ENCODE measurements at regions not wholly inside any gene's neighbourhood (a gene's known extent, or its start where the extent isn't known, plus 50 kb on each side); places are given as distances from the start of the nearest gene placed in this dataset.
"Not testable (repeated sequence)": the region's sequence is repeated elsewhere in the genome, so short reads cannot be mapped to it uniquely, and the experiment has no call there.

GRCh38 chr12:115866909-115867525 is 410.5 kb downstream of the MED13L start:
- H3K4me3 ChIP-seq (ENCODE audit: low read depth, poor library complexity, severe bottlenecking), result no peak overlapping the region
- intact Hi-C loops (cut with DNase I; ENCODE audit: low total_unique reads), result no loop called here
- TF ChIP-seq POLR2A (IDR thresholded peaks at IDR 0.05), result no peak
- no peak for TF ChIP-seq CTCF (IDR thresholded peaks at IDR 0.05)
- WGBS, 2 donors, result 54 to 72% methylated on average over 6 of the region's 6 CpGs
- DNase-seq (ENCODE audit: low spot score in 2 of 2), result peak in 1 of 2 donors; percentile 60

GRCh38 chr12:115866281-115866680 is 411.2 kb downstream of the MED13L start:
- 90 to 92% methylated on average over 3 of the region's 3 CpGs for WGBS, 2 donors
- intact Hi-C loops (cut with DNase I; ENCODE audit: low total_unique reads), result not testable (repeated sequence)

DNA sequence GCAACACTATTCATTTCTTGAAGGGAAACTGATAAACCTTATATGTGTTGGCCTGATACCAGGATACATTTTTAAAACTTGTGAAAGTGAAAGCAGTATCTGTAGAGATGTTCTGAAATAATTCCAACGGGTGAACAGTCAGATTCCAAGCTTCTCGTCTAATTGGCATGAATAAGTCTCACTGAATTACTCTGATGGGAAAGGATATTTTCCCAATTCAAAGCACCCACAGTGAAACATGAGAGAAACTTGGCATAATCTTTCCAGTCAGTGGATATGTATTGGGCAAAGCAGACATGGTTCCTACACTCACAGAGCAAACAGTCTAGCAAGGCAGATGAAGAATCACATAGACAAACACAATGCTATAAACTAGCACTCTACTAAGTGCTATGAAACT is 413.1 kb downstream of the MED13L start:
- DNase-seq (ENCODE audit: low spot score in 2 of 2), result no peak
- H3K4me3 ChIP-seq (ENCODE audit: low read depth, poor library complexity, severe bottlenecking), result no peak overlapping the region
- intact Hi-C loops (cut with DNase I; ENCODE audit: low total_unique reads), result no loop called here
- WGBS, 2 donors, result 26 to 28% methylated on average over 2 of the region's 2 CpGs
- TF ChIP-seq CTCF (IDR thresholded peaks at IDR 0.05) (no peak), POLR2A (IDR thresholded peaks at IDR 0.05) (no peak)

More at GRCh38 chr12:115866281-115866680, 411.2 kb downstream of the MED13L start:
- not testable (repeated sequence) for DNase-seq (ENCODE audit: low spot score in 2 of 2); H3K4me3 ChIP-seq (ENCODE audit: low read depth, poor library complexity, severe bottlenecking)

GRCh38 chr12:115860619-115861018 is 416.9 kb downstream of the MED13L start:
- WGBS, 2 donors, result 56 to 68% methylated on average over 3 of the region's 3 CpGs
- intact Hi-C loops (cut with DNase I; ENCODE audit: low total_unique reads), result no loop called here
- H3K4me3 ChIP-seq (ENCODE audit: low read depth, poor library complexity, severe bottlenecking), result no peak overlapping the region
- DNase-seq (ENCODE audit: low spot score in 2 of 2), result no peak
- TF ChIP-seq POLR2A (IDR thresholded peaks at IDR 0.05) (no peak), CTCF (IDR thresholded peaks at IDR 0.05) (no peak)

DNA sequence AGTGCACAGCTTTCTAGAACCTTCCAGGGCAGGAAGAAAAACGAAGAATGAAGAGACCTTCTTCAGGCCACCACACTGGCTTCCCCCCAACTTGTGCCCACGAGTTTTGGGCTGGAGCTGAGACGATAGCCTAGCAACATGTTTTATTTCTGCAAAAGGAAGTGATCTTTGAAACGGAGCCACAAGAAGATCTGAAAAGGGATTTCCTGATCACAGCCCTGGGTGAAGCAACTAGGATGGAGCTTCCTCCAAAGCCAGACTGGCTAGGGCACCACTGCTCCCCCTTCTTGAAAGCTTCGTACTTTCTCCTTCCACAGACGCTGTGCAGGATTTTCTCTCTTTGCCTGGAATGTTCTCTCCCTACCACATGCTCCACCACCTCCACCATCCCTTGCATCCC is 418.3 kb downstream of the MED13L start:
- H3K4me3 ChIP-seq (ENCODE audit: low read depth, poor library complexity, severe bottlenecking), result no peak overlapping the region
- no peak for DNase-seq (ENCODE audit: low spot score in 2 of 2)
- no peak for TF ChIP-seq CTCF (IDR thresholded peaks at IDR 0.05)
- TF ChIP-seq POLR2A (IDR thresholded peaks at IDR 0.05), result no peak
- 36 to 47% methylated on average over 6 of the region's 6 CpGs for WGBS, 2 donors
- intact Hi-C loops (cut with DNase I; ENCODE audit: low total_unique reads), result no loop called here

GRCh38 chr12:115857923-115858322 is 419.6 kb downstream of the MED13L start:
- no peak overlapping the region for H3K4me3 ChIP-seq (ENCODE audit: low read depth, poor library complexity, severe bottlenecking)
- 73 to 86% methylated on average over 3 of the region's 3 CpGs for WGBS, 2 donors
- intact Hi-C loops (cut with DNase I; ENCODE audit: low total_unique reads), result no loop called here
- DNase-seq (ENCODE audit: low spot score in 2 of 2), result no peak
- TF ChIP-seq CTCF (IDR thresholded peaks at IDR 0.05), result no peak

Measured in lower leg skin (tissue), 4 donors.